Cerebellar nuclear complex (tissue), 1 donor: ENCODE measurements at regions not wholly inside any gene's neighbourhood (a gene's known extent, or its start where the extent isn't known, plus 50 kb on each side); places are given as distances from the start of the nearest gene placed in this dataset.
"Not testable (repeated sequence)": the region's sequence is repeated elsewhere in the genome, so short reads cannot be mapped to it uniquely, and the experiment has no call there.

ENCODE experiments used
- DNase-seq, 2 experiments: peaks; one replicate each; lab custom pipeline; 2025; lab: John Stamatoyannopoulos, UW

GRCh38 chr14:106522990-106523389 is 996.6 kb downstream of the TMEM121 start:
- no peak for DNase-seq

DNA sequence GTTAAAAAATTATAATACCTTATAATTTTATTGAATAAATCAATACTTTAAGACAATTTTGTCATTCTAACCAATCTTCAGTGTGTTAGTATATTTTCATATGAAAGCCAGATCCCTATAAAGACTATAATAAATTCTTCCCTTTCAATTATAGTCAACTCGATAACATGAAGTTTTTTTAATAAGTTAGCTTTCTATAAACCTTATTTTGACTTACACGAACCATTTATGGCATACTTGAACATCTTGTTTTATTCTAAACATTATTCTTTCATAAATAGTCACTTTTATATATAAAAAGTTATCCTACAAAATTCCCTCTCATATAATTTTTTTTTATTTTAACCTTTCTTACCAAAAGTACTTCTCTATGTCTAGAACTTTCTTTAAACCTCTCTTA is 1002.3 kb downstream of the TMEM121 start:
- no peak for DNase-seq

- DNase-seq = no peak
These were observed 1003.6 kb downstream of the TMEM121 start for GRCh38 chr14:106530031-106530422.

- no peak for DNase-seq
These were observed 1004.2 kb downstream of the TMEM121 start for GRCh38 chr14:106530423-106531107.

- DNase-seq = not testable (repeated sequence)
These were observed 1011.2 kb downstream of the TMEM121 start for GRCh38 chr14:106537597-106537996.

GRCh38 chr14:106538201-106538600 is 1011.8 kb downstream of the TMEM121 start:
- DNase-seq = no peak

- DNase-seq = no peak
These were observed 1021.5 kb downstream of the TMEM121 start for GRCh38 chr14:106547735-106548434.

- DNase-seq = no peak
These were observed 1022.7 kb downstream of the TMEM121 start for GRCh38 chr14:106549064-106549463.

GRCh38 chr14:106551265-106551664 is 1024.9 kb downstream of the TMEM121 start:
- DNase-seq = no peak

DNA sequence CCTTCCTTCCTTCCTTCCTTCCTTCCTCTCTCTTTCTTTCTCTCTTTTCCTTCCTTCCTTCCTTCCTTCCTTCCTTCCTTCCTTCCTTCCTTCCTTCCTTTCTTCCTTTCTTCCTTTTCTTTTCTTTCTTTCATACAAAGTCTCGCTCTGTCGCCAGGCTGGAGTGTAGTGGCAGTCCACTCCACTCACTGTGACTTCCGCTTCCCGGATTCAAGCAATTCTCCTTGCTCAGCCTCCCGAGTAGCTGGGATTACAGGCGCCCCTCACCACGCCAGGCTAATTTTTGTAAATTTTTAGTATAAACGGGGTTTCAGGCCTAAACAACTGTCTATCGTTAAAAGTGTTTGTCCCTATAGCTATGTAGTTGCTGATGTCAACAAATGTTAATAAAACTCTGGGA is 1029.8 kb downstream of the TMEM121 start:
- not testable (repeated sequence) for DNase-seq

GRCh38 chr14:106556665-106557289 is 1030.4 kb downstream of the TMEM121 start:
- DNase-seq = no peak

DNA sequence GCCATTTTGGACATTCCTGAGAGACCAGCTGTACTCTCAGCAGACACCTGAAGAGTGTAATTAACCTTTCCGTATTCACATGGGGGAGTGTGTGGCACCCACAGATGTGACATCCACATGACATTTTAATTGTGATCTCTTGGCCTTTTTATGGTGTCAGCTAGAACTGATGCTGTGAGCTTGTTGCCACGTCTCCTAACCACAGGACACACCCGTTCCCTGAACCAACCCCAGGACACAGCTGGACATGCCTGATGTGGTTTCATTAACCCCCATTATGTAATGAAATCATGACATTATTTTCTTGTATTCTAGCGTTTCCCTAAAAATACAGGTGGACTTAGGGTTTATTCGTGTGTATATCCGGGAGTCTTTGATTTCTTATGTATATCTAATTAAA is 1036.1 kb downstream of the TMEM121 start:
- DNase-seq = no peak

DNA sequence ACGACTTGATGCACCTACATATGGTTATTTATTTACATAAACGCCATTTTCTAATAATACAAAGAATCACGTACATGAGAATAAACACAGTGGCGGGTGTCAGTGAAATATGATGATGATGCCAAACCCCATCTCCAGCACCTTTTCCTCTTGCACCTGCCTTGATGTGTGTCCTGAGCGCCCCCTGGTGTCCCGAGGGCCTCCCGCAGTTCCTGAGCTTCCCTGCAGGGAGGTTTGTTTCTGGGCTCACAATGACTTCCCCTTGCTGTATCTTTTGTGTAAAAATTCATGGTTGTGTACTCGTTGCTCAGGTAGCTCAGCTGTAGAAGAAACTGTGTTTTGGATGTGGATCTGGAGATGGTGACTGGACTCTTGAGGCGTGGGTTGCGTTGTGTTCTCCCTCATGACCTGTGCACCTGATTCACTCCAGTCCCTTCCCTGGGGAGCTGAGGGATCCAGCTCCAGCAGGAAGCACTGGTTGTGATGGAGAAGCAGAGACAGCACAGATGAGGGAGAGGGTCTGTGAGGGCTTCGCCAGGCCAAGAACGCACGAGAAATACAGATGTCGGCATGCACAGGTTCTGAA is 1037.8 kb downstream of the TMEM121 start:
- no peak for DNase-seq

- no peak for DNase-seq
These were observed 1052.1 kb downstream of the TMEM121 start for GRCh38 chr14:106578481-106578880.

DNA sequence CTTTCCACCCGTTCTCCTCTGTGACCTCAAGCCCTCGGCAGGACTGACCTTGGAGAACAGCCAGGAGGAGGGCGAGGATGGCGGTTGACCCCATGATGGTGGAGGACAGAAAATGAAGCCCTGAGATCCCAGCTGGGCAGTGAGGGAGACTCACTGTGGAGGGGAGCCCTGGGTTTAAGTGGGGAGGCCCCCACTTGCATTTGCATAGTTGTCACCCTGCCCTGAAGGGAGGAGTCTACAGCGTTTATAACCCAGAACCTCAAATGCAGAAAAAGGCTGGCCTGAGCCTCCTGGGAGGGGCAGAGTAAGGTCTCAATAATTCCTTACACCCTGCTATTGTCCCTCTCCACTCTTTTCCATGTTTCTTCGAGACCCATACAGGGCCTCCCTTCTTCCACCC is 1052.7 kb downstream of the TMEM121 start:
- DNase-seq = no peak

GRCh38 chr14:106585692-106586091 is 1059.3 kb downstream of the TMEM121 start:
- no peak for DNase-seq

DNA sequence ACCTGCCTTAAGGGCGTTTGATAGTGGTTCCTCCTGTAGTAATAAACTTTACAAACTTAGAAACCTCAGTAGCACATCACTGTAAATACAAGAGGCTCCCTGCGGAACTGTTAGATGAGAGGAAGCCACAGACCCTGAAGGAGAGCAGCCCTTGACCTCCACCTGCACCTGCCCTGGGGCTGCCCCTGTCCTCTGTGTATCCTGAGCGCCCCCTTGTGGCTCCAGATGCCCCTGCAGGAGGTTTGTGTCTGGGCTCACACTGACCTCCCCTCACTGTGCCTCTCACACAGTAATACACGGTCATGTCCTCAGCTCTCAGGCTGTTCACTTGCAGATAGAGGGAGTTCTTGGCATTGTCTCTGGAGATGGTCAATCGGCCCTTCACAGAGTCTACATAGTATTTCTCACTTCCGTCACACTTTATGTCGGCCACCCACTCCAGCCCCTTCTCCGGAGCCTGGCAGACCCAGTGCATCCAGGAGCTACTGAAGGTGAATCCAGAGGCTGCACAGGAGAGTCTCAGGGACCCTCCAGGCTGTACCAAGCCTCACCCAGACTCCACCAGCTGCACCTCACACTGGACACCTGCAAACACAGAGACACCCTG is 1059.8 kb downstream of the TMEM121 start:
- DNase-seq = no peak

DNA sequence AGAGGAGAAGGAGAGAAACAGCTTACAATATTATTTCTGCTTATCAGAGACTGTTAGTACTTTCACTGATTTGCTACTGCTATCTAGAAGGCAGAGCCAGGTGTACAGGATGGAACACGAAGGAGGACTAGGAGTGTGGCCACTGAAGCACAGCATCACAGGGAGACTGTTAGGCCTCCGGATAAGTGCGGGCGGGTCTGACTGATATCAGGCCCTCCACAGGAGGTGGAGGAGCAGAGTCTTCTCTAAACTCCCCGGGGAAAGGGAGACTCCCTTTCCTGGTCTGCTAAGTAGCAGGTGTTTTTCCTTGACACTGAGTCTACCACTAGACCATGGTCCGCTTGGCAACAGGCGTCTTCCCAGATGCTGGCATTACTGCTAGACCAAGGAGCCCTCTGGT is 1065.2 kb downstream of the TMEM121 start:
- DNase-seq = not testable (repeated sequence)

- not testable (repeated sequence) for DNase-seq
These were observed 1065.9 kb downstream of the TMEM121 start for GRCh38 chr14:106592115-106592852.

DNA sequence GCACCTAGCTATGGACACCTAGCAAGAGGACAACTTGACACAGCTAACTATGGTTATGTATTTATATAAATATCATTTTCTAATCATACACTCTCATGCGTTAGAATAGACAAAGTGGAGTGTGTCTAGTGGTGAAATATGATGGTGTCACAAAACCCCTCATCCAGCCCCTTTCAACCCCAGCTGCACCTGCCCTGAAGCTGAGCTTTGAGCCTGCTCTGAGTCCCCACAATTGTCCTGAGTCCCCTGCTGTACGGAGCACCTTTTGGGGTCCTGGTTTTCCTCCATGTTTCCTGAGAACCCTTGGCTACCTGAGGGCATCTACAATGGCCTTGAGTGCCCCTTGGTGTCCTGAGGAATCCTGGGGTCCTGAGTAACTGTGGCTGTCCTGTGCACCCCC is 1072.8 kb downstream of the TMEM121 start:
- DNase-seq = no peak

DNA sequence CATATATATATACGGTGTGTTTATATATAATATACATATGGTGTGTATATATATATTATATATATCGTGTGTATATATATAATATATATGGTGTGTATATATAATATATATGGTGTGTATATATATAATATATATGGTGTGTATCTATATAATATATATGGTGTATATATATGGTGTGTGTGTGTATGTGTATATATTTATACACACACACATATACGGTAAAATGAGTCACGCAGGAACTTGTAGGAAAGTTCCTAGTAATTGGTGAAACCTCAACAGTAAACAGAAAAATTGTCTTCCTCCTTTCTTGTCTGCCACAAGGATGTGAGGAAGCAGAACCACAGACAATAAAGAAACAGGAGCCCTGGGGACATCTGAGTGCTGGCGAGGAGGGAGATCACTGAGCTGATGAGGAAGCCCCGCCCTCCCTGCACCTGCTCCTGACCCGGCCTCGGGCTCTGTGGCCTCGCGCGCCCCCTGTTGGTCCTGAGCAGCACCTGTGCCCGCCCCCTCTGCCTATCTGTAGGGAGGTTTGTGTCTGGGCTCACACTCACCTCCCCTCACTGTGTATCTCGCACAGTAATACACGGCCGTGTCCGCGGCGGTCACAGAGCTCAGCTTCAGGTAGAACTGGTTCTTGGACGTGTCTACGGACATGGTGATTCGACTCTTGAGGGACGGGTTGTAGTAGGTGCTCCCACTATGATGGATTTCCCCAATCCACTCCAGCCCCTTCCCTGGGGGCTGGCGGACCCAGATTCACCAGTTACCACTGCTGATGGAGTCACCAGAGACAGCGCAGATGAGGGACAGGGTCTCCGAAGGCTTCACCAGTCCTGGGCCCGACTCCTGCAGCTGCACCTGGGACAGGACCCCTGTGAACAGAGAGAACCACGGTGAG is 1079.4 kb downstream of the TMEM121 start:
- DNase-seq = no peak
